ENCODE measurements at regions not wholly inside any gene's neighbourhood (a gene's known extent, or its start where the extent isn't known, plus 50 kb on each side); places are given as distances from the start of the nearest gene placed in this dataset.

DNA sequence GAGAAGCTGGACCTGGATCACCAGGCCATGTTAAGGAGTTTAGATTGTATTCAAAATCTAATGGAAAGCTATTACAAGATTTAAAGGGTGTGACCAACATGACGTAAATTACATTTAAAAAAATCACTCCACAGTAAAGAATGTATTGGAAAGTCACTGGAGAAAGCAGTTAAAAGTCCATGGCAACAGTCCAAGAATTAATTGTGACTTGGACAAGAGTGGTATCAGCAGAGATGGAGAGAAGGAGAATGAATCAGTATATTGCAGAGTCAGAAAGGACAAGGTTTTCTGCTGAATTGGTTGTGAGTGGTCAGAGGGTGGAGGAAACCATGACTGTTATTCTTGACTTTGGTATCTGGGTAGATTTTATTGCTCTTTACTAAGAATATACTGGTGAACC is 535.1 kb upstream of the SLITRK1 start:
- Histone ChIP-seq H3K9me3 (no peaks in the 10 kb centered on the region), H3K27ac (no peak overlapping the region), H3K27me3 (no peaks in the 10 kb centered on the region), H3K4me3 (no peak overlapping the region), H3K36me3 (no peaks in the 10 kb centered on the region), H3K4me1 (no peaks in the 10 kb centered on the region)
- DNase-seq (no peak), ATAC-seq (ENCODE audit: low FRiP score in 2 of 2) (no peak)
- 64 to 85% methylated on average over 1 of the region's 1 CpG for whole genome bisulfite sequencing, 2 donors
- TF ChIP-seq, protein P1, sequence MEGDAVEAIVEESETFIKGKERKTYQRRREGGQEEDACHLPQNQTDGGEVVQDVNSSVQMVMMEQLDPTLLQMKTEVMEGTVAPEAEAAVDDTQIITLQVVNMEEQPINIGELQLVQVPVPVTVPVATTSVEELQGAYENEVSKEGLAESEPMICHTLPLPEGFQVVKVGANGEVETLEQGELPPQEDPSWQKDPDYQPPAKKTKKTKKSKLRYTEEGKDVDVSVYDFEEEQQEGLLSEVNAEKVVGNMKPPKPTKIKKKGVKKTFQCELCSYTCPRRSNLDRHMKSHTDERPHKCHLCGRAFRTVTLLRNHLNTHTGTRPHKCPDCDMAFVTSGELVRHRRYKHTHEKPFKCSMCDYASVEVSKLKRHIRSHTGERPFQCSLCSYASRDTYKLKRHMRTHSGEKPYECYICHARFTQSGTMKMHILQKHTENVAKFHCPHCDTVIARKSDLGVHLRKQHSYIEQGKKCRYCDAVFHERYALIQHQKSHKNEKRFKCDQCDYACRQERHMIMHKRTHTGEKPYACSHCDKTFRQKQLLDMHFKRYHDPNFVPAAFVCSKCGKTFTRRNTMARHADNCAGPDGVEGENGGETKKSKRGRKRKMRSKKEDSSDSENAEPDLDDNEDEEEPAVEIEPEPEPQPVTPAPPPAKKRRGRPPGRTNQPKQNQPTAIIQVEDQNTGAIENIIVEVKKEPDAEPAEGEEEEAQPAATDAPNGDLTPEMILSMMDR (IDR thresholded peaks at IDR 0.05) = no peak
- TF ChIP-seq EP300 (IDR thresholded peaks at IDR 0.05) (no peak), POLR2AphosphoS5 (IDR thresholded peaks at IDR 0.05) (no peak), POLR2A (IDR thresholded peaks at IDR 0.05) (no peak)

- no peak for ATAC-seq (ENCODE audit: low FRiP score in 2 of 2)
- no peak for TF ChIP-seq POLR2A (IDR thresholded peaks at IDR 0.05)
- no peak for TF ChIP-seq EP300 (IDR thresholded peaks at IDR 0.05)
- TF ChIP-seq POLR2AphosphoS5 (IDR thresholded peaks at IDR 0.05) = no peak
- TF ChIP-seq, protein P1 (IDR thresholded peaks at IDR 0.05) = no peak
- no peak for DNase-seq
- H3K4me3 ChIP-seq = no peak overlapping the region
- no peaks in the 10 kb centered on the region for H3K9me3 ChIP-seq
- H3K4me1 ChIP-seq = no peaks in the 10 kb centered on the region
- H3K27ac ChIP-seq = no peak overlapping the region
- H3K27me3 ChIP-seq = no peaks in the 10 kb centered on the region
- WGBS, 2 donors = 88 to 89% methylated on average over 2 of the region's 2 CpGs
- no peaks in the 10 kb centered on the region for H3K36me3 ChIP-seq
Measured at GRCh38 chr13:84413016-84413415, 530.7 kb upstream of the SLITRK1 start.

- H3K27ac ChIP-seq = no peak overlapping the region
- DNase-seq (no peak), ATAC-seq (ENCODE audit: low FRiP score in 2 of 2) (no peak)
- TF ChIP-seq, protein P1 (IDR thresholded peaks at IDR 0.05) = no peak
- TF ChIP-seq POLR2A (IDR thresholded peaks at IDR 0.05) (no peak), POLR2AphosphoS5 (IDR thresholded peaks at IDR 0.05) (no peak), EP300 (IDR thresholded peaks at IDR 0.05) (no peak)
- H3K36me3 ChIP-seq = no peaks in the 10 kb centered on the region
- H3K4me3 ChIP-seq = no peak overlapping the region
- 65 to 68% methylated on average over 1 of the region's 1 CpG for WGBS, 2 donors
- H3K4me1 ChIP-seq = no peaks in the 10 kb centered on the region
- no peaks in the 10 kb centered on the region for H3K27me3 ChIP-seq
- no peaks in the 10 kb centered on the region for H3K9me3 ChIP-seq
Measured at GRCh38 chr13:84405286-84405685, 523.0 kb upstream of the SLITRK1 start.

- Histone ChIP-seq H3K27me3 (no peaks in the 10 kb centered on the region), H3K4me3 (no peak overlapping the region), H3K27ac (no peak overlapping the region), H3K9me3 (no peaks in the 10 kb centered on the region), H3K4me1 (no peaks in the 10 kb centered on the region), H3K36me3 (no peaks in the 10 kb centered on the region)
- WGBS, 2 donors = 65 to 81% methylated on average over 2 of the region's 2 CpGs
- TF ChIP-seq, protein P1 (IDR thresholded peaks at IDR 0.05) = no peak
- TF ChIP-seq EP300 (IDR thresholded peaks at IDR 0.05) = no peak
- no peak for TF ChIP-seq POLR2AphosphoS5 (IDR thresholded peaks at IDR 0.05)
- TF ChIP-seq POLR2A (IDR thresholded peaks at IDR 0.05) = no peak
- no peak for ATAC-seq (ENCODE audit: low FRiP score in 2 of 2)
- no peak for DNase-seq
Measured at GRCh38 chr13:84400706-84401105, 518.4 kb upstream of the SLITRK1 start.

- DNase-seq (no peak), ATAC-seq (ENCODE audit: low FRiP score in 2 of 2) (no peak)
- no peaks in the 10 kb centered on the region for H3K9me3 ChIP-seq
- H3K4me1 ChIP-seq = no peaks in the 10 kb centered on the region
- H3K27me3 ChIP-seq = no peaks in the 10 kb centered on the region
- no peak for TF ChIP-seq POLR2AphosphoS5 (IDR thresholded peaks at IDR 0.05)
- no peak for TF ChIP-seq EP300 (IDR thresholded peaks at IDR 0.05)
- TF ChIP-seq, protein P1 (IDR thresholded peaks at IDR 0.05) = no peak
- no peak overlapping the region for H3K4me3 ChIP-seq
- H3K36me3 ChIP-seq = no peaks in the 10 kb centered on the region
- 82 to 84% methylated on average over 7 of the region's 7 CpGs for WGBS, 2 donors
- no peak overlapping the region for H3K27ac ChIP-seq
Measured at GRCh38 chr13:84399320-84400085, 517.2 kb upstream of the SLITRK1 start.

All from upper lobe of left lung (tissue), 6 donors.